GM18517 (cell line): ENCODE measurements at regions not wholly inside any gene's neighbourhood (a gene's known extent, or its start where the extent isn't known, plus 50 kb on each side); places are given as distances from the start of the nearest gene placed in this dataset.

Experiments
- ATAC-seq: cut with Tn5 transposase; IDR thresholded peaks from one replicate; pipeline ENCODE4 v1.9.1; 2021; ENCODE audit warnings: mild to moderate bottlenecking, moderate library complexity; ENCODE audit not compliant: unreplicated experiment

DNA sequence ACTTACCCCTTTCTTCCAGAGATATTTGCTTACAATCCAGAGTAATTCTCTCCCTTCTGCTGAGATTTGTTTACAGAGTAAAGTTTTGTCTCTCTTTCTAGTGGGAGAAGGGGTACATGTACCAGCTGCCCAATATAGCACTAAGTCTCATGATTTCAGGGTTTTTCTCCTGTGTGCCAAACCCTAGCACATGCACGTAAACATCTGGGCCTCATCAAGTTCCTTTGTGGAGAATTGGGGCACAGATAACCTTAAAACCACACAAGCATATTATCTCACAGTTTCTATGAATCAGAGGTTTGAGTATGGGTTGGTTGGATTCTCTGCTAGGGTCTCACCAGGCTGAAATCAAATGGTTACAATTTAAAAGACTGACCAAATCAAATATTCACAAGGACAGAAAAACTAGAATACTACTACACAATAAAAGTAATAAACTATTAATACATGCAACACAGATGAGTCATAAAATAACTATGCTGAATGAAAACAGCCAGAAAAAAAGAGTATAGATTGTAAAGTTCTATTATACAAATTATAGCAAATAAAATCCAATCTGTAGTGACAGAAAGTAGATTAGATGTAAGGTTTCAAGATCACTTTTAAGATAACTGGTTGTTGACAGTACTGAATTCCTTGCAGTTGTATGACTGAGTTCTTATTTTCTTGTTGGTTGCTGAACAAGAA, 347.4 kb upstream of the PTBP2 start:
- no peak for ATAC-seq

- ATAC-seq: no peak
Measured at GRCh38 chr1:96376846-96377245, 344.7 kb upstream of the PTBP2 start.

GRCh38 chr1:96384611-96385010, 337.0 kb upstream of the PTBP2 start:
- no peak for ATAC-seq

DNA sequence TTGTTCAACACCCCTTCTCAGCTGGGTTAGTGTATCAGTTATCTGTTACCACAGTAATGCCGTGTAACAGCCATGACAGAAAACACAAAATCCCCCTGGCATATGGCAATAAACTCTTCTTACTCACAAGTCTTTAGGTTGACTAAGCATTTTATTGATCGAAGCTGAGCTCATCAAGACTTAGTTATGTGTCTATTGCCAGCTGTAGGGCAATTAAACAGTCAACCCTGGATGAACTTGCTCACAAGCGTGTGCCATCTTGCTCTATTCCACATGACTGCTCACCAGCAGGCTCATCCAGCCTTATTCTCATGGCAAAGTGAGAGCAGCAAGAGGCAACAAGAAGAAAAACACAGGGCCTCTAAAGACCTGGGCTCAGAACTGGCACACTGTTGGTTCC, 333.8 kb upstream of the PTBP2 start:
- no peak for ATAC-seq

GRCh38 chr1:96388421-96389310, 332.9 kb upstream of the PTBP2 start:
- ATAC-seq: no peak

GRCh38 chr1:96400089-96400488, 321.5 kb upstream of the PTBP2 start:
- ATAC-seq: no peak

- ATAC-seq: no peak
Measured at GRCh38 chr1:96409087-96409486, 312.5 kb upstream of the PTBP2 start.

DNA sequence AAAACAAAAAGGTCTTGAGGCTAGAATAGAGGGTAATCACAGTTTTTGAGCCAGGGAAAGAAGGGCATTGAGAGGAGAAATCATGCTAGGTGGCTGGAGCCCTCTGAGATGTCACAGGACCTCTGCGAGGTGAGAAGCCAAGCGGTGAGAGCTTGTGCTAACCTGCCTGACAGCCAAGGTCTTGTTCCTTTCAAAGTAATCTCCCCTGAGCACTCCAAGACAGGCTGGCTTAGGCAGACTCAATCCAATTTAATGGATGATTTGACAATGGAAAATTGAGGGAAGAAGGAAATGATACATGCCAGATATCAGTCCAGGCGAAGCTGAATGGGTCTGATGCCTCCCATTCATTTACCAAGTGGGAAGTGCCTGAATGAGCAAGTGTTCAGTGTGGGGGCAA, 311.9 kb upstream of the PTBP2 start:
- no peak for ATAC-seq

GRCh38 chr1:96411006-96411405, 310.6 kb upstream of the PTBP2 start:
- no peak for ATAC-seq

GRCh38 chr1:96414598-96414997, 307.0 kb upstream of the PTBP2 start:
- ATAC-seq: no peak

GRCh38 chr1:96416111-96416595, 305.4 kb upstream of the PTBP2 start:
- ATAC-seq: no peak

DNA sequence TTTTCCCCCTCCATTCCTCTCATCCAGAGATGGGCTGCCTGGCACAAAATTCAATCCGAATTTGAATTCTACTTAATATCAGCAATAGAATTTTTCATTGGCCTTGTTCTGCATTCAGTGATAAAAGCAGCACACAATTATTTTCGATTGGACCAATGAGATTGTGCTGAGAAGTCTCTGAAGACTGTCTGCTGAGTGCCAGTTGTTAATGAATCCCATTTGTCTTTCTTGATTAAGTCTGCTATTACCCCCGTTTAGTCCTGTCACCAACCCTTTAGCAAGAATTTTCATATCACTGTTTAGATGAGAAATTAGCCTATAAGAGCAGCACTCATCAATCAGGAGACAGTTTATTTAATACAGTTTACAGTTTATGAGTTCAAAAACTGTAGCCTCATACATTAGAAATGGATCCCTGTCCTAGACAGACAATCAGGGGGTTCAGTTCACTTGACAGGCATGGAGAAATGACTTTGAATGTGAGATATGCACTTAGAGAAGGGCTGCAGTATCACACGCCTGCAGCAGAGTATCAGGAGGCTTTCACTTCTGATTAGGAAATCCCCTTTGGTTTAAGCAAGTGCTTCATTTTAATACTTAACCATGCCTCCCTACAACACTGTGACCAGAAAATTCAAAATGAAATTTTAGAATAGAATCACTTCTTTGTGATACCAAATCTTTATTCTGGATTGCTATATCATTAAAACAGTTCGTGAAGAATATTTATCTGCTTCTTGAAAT, 304.7 kb upstream of the PTBP2 start:
- peak; percentile 96 for ATAC-seq

DNA sequence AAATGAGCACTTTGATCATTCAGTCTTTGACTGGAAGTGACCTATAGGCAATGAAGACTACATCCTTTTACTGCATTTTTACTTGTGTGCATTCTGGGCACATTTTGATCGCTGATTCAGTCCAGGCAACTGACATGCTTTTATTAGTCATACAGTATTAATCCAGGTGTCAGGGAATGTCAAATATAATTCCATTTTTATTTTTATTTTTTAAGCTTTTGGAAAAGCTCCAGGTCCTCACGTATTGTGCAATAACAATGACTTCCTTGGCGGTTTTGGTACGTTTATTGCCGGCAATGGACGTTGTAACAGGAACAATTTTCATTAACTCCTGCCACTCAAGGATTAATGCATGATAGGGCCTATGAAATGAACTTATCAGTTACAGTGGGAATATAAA, 302.6 kb upstream of the PTBP2 start:
- no peak for ATAC-seq

DNA sequence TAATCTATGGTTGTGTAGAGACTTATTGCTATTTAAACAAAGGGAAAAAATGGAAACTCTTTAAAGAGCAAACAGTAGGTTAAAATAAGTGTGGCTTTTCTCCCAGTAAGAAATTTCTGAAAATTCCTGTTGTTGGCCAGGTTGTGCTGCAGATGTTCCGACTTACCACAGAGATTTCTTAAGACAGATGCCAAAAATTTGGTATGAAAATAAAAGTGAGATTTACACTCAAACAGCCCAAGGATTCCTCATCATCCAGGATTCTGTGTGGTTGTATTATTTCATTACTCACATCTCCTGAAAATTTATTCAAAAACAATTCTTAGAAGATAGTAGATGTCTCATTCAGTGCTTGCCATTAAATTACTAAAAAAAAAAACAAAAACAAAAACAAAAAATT, 296.7 kb upstream of the PTBP2 start:
- ATAC-seq: no peak

- no peak for ATAC-seq
Measured at GRCh38 chr1:96425382-96426129, 296.0 kb upstream of the PTBP2 start.

DNA sequence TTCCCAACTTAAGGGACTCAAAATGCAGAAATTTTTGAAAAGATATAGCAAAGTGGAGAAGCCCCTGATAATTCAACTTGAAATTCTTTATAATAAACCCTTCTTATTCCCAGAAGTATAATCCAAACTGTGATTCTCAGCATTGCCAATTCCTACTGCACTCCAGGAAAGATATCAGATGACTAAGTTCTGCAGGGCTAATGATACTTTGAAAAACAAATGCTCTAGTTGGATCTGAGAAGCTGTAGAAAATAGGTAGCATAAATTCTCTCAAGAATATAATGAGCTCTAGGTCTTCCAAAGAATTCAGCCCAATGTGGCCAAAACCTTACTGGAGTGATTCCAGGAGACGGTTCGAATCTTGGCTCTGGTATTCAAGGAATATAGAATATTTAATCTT, 294.0 kb upstream of the PTBP2 start:
- no peak for ATAC-seq

GRCh38 chr1:96445302-96445701, 276.3 kb upstream of the PTBP2 start:
- ATAC-seq: no peak

GRCh38 chr1:96464066-96464465, 257.5 kb upstream of the PTBP2 start:
- no peak for ATAC-seq

DNA sequence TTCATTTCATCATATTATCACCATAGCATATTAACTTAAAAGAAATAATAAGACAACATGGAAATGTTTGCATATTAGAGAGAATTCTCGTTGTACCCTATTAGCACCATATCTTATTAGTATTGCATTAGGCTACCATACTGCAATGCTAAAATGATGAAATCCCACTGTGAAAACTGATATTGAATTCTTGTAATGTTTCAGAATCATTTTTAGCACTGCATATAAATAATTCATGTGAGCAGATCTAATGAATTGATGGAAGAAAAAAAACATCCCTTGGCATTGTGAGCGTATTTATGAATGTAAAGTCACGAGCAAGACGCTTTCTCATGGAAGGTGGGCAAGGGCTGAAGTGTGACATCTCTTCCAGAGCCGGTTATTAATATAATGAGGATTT, 257.1 kb upstream of the PTBP2 start:
- ATAC-seq: no peak

DNA sequence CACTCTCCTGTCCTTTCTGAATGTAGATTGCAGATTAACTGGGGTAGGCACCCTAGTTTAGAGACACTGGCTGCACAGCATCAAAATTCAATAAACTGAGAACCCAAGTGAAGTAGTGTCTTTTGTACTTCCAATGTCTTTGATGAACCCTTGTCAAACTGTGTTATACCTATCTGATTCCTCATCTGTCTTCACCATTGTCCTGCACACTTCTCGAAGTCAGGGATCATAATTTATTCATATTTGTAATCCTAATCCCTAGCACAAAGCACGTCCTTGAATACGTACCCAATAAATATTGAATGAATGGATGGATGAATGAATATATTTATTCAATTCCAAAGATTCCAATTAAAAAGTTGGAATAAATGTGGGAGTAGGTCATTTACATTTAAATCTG, 256.6 kb upstream of the PTBP2 start:
- no peak for ATAC-seq

GRCh38 chr1:96465441-96465840, 256.1 kb upstream of the PTBP2 start:
- ATAC-seq: no peak
